Neural cell (in vitro differentiated cells): ENCODE measurements at regions not wholly inside any gene's neighbourhood (a gene's known extent, or its start where the extent isn't known, plus 50 kb on each side); places are given as distances from the start of the nearest gene placed in this dataset.

Source experiments
- H2AFZ ChIP-seq: fragments of 200-600, 300-800 bp; sonication (generic), shearing (Covaris generic); 2 replicates; pipeline ENCODE4 v1.6.0; 2014; ENCODE audit warnings: low read depth, mild to moderate bottlenecking, antibody characterized with exemption, low read length, moderate library complexity
- H3F3A ChIP-seq: fragments of 200-600 bp; shearing (Covaris generic); 2 replicates; pipeline ENCODE4 v1.6.1; 2016; ENCODE audit warnings: mild to moderate bottlenecking, moderate library complexity, mixed read lengths, antibody characterized with exemption, low read length; ENCODE audit not compliant: insufficient read depth, poor library complexity, severe bottlenecking
- H3K27ac ChIP-seq: fragments of 200-600, 300-800 bp; sonication (generic), shearing (Covaris generic); 2 replicates; pipeline ENCODE4 v1.5.1; 2014; ENCODE audit warnings: mild to moderate bottlenecking, low read length, moderate library complexity
- H3K27me3 ChIP-seq: fragments of 300-800, 200-600 bp; sonication (generic), shearing (Covaris generic); 2 replicates; pipeline ENCODE4 v1.6.0; 2014; ENCODE audit warnings: mild to moderate bottlenecking, low read depth, low read length, moderate library complexity; ENCODE audit not compliant: insufficient read depth
- H3K36me3 ChIP-seq: fragments of 300-800, 200-600 bp; sonication (generic), shearing (Covaris generic); 2 replicates; pipeline ENCODE4 v1.5.1; 2014; ENCODE audit warnings: mild to moderate bottlenecking, antibody characterized with exemption, low read length, moderate library complexity; ENCODE audit not compliant: insufficient read depth
- H3K4me2 ChIP-seq: fragments of 300-800, 200-600 bp; sonication (generic), shearing (Covaris generic); 2 replicates; pipeline ENCODE4 v1.6.0; 2014; ENCODE audit warnings: mild to moderate bottlenecking, low read length
- H3K4me3 ChIP-seq: fragments of 300-800, 200-600 bp; sonication (generic), shearing (Covaris generic); 2 replicates; pipeline ENCODE4 v1.5.1; 2014; ENCODE audit warnings: mild to moderate bottlenecking, low read length, moderate library complexity
- H3K79me2 ChIP-seq: fragments of 200-600 bp; shearing (Covaris generic); replicated peaks from 2 replicates; pipeline ENCODE4 v1.6.0; 2014; ENCODE audit warnings: mild to moderate bottlenecking, low read length, moderate library complexity; ENCODE audit not compliant: insufficient read depth
- H3K9ac ChIP-seq: fragments of 300-800, 200-600 bp; sonication (generic), shearing (Covaris generic); 2 replicates; pipeline ENCODE4 v1.6.1; 2016; ENCODE audit warnings: mild to moderate bottlenecking, low read length, mixed read lengths
- H3K9me2 ChIP-seq: fragments of 200-600 bp; shearing (Covaris generic); 2 replicates; pipeline ENCODE4 v1.6.1; 2016; ENCODE audit warnings: mild to moderate bottlenecking, low read length, mixed read lengths; ENCODE audit not compliant: insufficient read depth
- H3K9me3 ChIP-seq: fragments of 200-600, 300-800 bp; sonication (generic), shearing (Covaris generic); 2 replicates; pipeline ENCODE4 v1.6.1; 2016; ENCODE audit warnings: mild to moderate bottlenecking, mixed run types, low read length, moderate library complexity, mixed read lengths
- H4K20me1 ChIP-seq: fragments of 200-600 bp; shearing (Covaris generic); 2 replicates; pipeline ENCODE4 v1.6.1; 2016; ENCODE audit warnings: mild to moderate bottlenecking, mixed run types; ENCODE audit not compliant: insufficient read depth
- EP300 ChIP-seq: fragments of 450-650 bp; conservative IDR thresholded peaks from 2 replicates; pipeline ENCODE4 v1.6.1; 2014; ENCODE audit warnings: antibody characterized with exemption, mild to moderate bottlenecking, moderate library complexity; ENCODE audit not compliant: poor library complexity, severe bottlenecking
- EZH2 ChIP-seq: fragments of 200-600, 300-800 bp; shearing (Covaris generic), sonication (generic); IDR thresholded peaks from 2 replicates; pipeline ENCODE4 v1.6.1; 2014; ENCODE audit warnings: antibody characterized with exemption, low read length, borderline replicate concordance, mild to moderate bottlenecking; ENCODE audit not compliant: insufficient read depth, poor library complexity, severe bottlenecking
- MXI1 ChIP-seq: fragments of 450-650 bp; conservative IDR thresholded peaks from 2 replicates; pipeline ENCODE4 v1.6.1; 2014; ENCODE audit warnings: antibody characterized with exemption, mild to moderate bottlenecking; ENCODE audit not compliant: poor library complexity, severe bottlenecking
- POLR2AphosphoS5 ChIP-seq: IDR thresholded peaks from 2 replicates; pipeline ENCODE4 v1.6.1; 2012
- RAD21 ChIP-seq: fragments of 450-650 bp; conservative IDR thresholded peaks from 2 replicates; pipeline ENCODE4 v1.6.1; 2014; ENCODE audit warnings: antibody characterized with exemption, mild to moderate bottlenecking, moderate library complexity
- REST ChIP-seq: IDR thresholded peaks from 2 replicates; pipeline ENCODE4 v1.6.1; 2012; ENCODE audit warnings: borderline replicate concordance
- SMC3 ChIP-seq: fragments of 450-650 bp; conservative IDR thresholded peaks from 2 replicates; pipeline ENCODE4 v1.6.1; 2014; ENCODE audit warnings: antibody characterized with exemption, mild to moderate bottlenecking, moderate library complexity; ENCODE audit not compliant: poor library complexity
- TAF1 ChIP-seq: IDR thresholded peaks from 2 replicates; pipeline ENCODE4 v1.6.1; 2012; ENCODE audit warnings: low read depth
- TF ChIP-seq, protein P1 (sequence below): fragments of 450-650 bp; IDR thresholded peaks from 2 replicates; pipeline ENCODE4 v1.5.1; 2014; ENCODE audit warnings: antibody characterized with exemption, mild to moderate bottlenecking, moderate library complexity; ENCODE audit not compliant: poor library complexity, severe bottlenecking

DNA sequence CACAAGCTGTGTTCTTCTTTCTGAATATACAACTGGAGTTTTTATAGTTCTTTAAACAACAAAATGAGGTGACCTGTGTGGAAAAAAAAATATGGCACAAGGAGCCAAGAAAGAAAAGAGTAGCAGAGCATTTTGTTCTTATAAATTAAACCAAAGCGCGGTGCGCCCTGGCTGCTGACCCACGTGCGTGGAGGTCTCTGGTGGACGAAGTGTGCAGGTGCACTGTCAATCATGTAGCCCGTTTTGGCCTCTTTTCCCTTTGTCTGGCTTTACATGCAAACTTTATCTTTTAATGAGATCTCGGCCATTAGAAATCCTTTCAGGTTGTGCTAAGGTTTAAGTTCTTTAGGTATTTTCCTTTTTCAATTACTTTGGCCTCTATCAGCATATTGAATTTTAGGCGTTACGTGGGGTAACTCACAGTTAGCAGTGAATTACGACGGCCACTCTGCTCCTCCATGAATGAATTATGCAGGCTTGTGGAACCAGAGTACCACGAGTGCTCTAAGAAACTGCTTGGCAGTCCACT, 443.9 kb upstream of the SLC10A2 start:
- H3K9ac ChIP-seq = no peak overlapping the region
- no peak overlapping the region for H2AFZ ChIP-seq
- no peak overlapping the region for H3K27ac ChIP-seq
- H3K9me3 ChIP-seq = no peaks in the 10 kb centered on the region
- TF ChIP-seq POLR2AphosphoS5 (no peak), EZH2 (no peak), MXI1 (no peak), REST (no peak), SMC3 (no peak), RAD21 (no peak), EP300 (no peak), TAF1 (no peak)
- TF ChIP-seq, protein P1, sequence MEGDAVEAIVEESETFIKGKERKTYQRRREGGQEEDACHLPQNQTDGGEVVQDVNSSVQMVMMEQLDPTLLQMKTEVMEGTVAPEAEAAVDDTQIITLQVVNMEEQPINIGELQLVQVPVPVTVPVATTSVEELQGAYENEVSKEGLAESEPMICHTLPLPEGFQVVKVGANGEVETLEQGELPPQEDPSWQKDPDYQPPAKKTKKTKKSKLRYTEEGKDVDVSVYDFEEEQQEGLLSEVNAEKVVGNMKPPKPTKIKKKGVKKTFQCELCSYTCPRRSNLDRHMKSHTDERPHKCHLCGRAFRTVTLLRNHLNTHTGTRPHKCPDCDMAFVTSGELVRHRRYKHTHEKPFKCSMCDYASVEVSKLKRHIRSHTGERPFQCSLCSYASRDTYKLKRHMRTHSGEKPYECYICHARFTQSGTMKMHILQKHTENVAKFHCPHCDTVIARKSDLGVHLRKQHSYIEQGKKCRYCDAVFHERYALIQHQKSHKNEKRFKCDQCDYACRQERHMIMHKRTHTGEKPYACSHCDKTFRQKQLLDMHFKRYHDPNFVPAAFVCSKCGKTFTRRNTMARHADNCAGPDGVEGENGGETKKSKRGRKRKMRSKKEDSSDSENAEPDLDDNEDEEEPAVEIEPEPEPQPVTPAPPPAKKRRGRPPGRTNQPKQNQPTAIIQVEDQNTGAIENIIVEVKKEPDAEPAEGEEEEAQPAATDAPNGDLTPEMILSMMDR = no peak
- H4K20me1 ChIP-seq = no peaks in the 10 kb centered on the region
- no peaks in the 10 kb centered on the region for H3K36me3 ChIP-seq
- no peaks in the 10 kb centered on the region for H3K79me2 ChIP-seq
- H3F3A ChIP-seq = no peaks in the 10 kb centered on the region
- H3K27me3 ChIP-seq = no peaks in the 10 kb centered on the region
- H3K9me2 ChIP-seq = no peaks in the 10 kb centered on the region
- no peak overlapping the region for H3K4me3 ChIP-seq
- no peak overlapping the region for H3K4me2 ChIP-seq

GRCh38 chr13:103497404-103497803, 431.2 kb upstream of the SLC10A2 start:
- Histone ChIP-seq H3F3A (no peaks in the 10 kb centered on the region), H3K79me2 (no peaks in the 10 kb centered on the region), H3K27me3 (no peaks in the 10 kb centered on the region), H3K4me3 (no peak overlapping the region), H3K9ac (no peak overlapping the region), H3K4me2 (no peak overlapping the region), H3K9me2 (no peaks in the 10 kb centered on the region), H3K36me3 (no peaks in the 10 kb centered on the region), H2AFZ (no peak overlapping the region), H3K9me3 (no peaks in the 10 kb centered on the region), H3K27ac (no peak overlapping the region), H4K20me1 (no peaks in the 10 kb centered on the region)
- TF ChIP-seq EZH2 = no peak
- no peak for TF ChIP-seq TAF1
- no peak for TF ChIP-seq REST
- no peak for TF ChIP-seq RAD21
- TF ChIP-seq, protein P1 = no peak
- TF ChIP-seq POLR2AphosphoS5 = no peak
- no peak for TF ChIP-seq MXI1
- TF ChIP-seq SMC3 = no peak
- no peak for TF ChIP-seq EP300
